ENCODE measurements at regions not wholly inside any gene's neighbourhood (a gene's known extent, or its start where the extent isn't known, plus 50 kb on each side); places are given as distances from the start of the nearest gene placed in this dataset.

DNA sequence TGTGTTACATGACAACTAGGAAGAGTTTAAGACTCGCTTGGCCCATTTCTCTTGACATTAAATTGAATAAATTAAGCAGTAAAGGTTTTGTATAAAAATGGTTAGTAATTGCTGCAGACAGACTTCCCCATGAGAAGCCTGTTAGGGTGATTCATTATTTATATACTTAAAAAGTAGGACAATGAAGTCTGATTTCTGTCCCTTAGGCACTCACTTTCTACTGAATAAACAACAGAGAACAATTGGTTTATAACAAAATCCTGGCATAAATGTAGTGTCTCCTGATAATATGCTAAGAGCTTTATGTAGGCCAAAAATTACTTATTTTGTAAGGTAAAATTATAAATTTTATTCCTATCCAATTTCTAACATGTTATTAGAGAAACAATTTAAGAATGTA lies 2138.5 kb upstream of the PCDH20 start:
- H3K4me1 ChIP-seq = no peaks in the 10 kb centered on the region
- H3K36me3 ChIP-seq = no peaks in the 10 kb centered on the region

DNA sequence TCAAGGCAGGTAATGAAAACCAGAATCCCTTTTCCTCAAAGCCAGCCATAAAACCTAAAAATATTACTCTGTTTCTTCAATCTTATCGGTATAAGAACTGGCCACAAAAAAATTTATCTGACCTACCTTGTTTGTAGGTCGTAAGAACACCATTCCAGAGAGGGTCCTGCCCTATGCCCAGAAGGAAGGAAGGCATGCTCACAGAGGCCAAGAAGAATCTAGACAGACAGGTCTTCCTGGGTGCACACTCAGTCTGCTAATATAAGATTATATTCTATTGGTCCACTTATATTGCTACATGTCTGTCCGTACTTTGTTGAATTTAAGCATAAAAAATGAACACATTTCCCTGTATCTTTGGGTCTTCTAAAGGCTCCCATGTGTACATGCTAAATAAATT lies 2136.1 kb upstream of the PCDH20 start:
- Histone ChIP-seq H3K4me1 (no peaks in the 10 kb centered on the region), H3K27ac (no peak overlapping the region), H3K4me3 (no peak overlapping the region), H3K9me3 (no peaks in the 10 kb centered on the region), H3K36me3 (no peaks in the 10 kb centered on the region), H3K27me3 (no peaks in the 10 kb centered on the region)
- TF ChIP-seq, protein P1, sequence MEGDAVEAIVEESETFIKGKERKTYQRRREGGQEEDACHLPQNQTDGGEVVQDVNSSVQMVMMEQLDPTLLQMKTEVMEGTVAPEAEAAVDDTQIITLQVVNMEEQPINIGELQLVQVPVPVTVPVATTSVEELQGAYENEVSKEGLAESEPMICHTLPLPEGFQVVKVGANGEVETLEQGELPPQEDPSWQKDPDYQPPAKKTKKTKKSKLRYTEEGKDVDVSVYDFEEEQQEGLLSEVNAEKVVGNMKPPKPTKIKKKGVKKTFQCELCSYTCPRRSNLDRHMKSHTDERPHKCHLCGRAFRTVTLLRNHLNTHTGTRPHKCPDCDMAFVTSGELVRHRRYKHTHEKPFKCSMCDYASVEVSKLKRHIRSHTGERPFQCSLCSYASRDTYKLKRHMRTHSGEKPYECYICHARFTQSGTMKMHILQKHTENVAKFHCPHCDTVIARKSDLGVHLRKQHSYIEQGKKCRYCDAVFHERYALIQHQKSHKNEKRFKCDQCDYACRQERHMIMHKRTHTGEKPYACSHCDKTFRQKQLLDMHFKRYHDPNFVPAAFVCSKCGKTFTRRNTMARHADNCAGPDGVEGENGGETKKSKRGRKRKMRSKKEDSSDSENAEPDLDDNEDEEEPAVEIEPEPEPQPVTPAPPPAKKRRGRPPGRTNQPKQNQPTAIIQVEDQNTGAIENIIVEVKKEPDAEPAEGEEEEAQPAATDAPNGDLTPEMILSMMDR (IDR thresholded peaks at IDR 0.05) = no peak
- no peak for DNase-seq (ENCODE audit: low spot score)

More for the DNA sequence above, 2138.5 kb upstream of the PCDH20 start:
- no peak overlapping the region for H3K4me3 ChIP-seq
- no peaks in the 10 kb centered on the region for H3K9me3 ChIP-seq
- TF ChIP-seq, protein P1 (IDR thresholded peaks at IDR 0.05) = no peak
- H3K27ac ChIP-seq = no peak overlapping the region
- no peaks in the 10 kb centered on the region for H3K27me3 ChIP-seq
- no peak for DNase-seq (ENCODE audit: low spot score)

DNA sequence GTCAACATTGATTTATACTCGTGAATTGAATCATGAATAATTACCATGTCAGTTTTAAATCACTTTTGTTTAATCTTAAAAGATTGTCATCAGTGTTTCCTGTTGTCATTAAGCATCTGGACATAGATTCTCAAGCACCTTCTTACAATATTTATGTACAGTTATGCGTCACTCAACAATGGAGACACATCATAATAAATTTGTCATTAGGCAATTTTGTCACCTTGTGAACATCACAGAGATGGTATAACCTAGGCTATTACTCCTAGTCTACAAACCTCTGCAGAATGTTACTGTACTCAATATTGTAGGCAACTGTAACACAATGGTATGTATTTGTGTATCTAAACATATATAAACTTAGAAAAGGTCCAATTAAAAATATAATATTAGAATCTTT lies 2130.9 kb upstream of the PCDH20 start:
- no peaks in the 10 kb centered on the region for H3K27me3 ChIP-seq

DNA sequence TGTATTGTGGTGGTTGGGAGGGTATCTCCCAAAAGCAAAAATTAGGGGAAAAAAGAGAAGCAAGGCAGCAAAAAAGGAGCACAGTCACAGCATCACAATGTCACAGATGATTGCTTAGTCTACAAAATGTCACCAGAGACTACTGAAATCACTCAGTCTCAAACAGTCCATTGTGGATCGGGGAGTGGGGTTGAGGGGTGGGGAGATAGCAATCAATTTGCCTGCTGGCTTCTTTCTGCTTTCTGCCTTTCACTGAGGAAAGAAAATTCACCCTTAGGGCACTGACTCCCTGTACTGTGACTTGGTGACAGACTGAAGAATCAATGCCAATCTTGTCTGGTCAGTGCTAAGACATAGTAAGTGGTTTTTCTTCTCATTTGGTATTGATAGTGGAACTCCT lies 2127.1 kb upstream of the PCDH20 start:
- DNase-seq (ENCODE audit: low spot score) = no peak
- no peaks in the 10 kb centered on the region for H3K9me3 ChIP-seq
- TF ChIP-seq, protein P1 (IDR thresholded peaks at IDR 0.05) = no peak
- no peak overlapping the region for H3K27ac ChIP-seq
- no peak overlapping the region for H3K4me3 ChIP-seq
- H3K4me1 ChIP-seq = no peaks in the 10 kb centered on the region
- no peaks in the 10 kb centered on the region for H3K36me3 ChIP-seq
- no peaks in the 10 kb centered on the region for H3K27me3 ChIP-seq

More for the DNA sequence above, 2130.9 kb upstream of the PCDH20 start:
- Histone ChIP-seq H3K4me1 (no peaks in the 10 kb centered on the region), H3K36me3 (no peaks in the 10 kb centered on the region), H3K4me3 (no peak overlapping the region), H3K27ac (no peak overlapping the region), H3K9me3 (no peaks in the 10 kb centered on the region)
- no peak for DNase-seq (ENCODE audit: low spot score)
- TF ChIP-seq, protein P1 (IDR thresholded peaks at IDR 0.05) = no peak

DNA sequence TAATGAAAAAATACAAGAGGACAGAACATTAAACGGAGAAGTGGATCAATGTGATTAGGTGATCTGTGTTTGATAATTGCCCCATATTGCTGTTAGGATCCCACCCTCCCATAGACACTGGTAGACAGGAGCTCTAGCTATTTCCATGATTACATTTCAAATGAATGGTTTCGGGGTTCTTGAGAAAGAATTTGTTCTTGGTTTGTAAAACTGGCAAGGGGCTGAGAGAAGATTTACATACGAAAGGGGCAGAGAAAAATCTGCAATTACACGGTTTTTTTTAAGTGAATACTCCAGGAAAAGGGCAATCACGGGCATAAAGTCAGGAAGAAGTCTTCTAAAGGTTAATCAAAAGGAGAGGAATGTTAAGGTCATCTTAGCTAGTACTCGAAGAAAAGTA lies 2125.7 kb upstream of the PCDH20 start:
- DNase-seq (ENCODE audit: low spot score) = no peak
- Histone ChIP-seq H3K4me1 (no peaks in the 10 kb centered on the region), H3K4me3 (no peak overlapping the region), H3K27ac (no peak overlapping the region), H3K27me3 (no peaks in the 10 kb centered on the region), H3K9me3 (no peaks in the 10 kb centered on the region), H3K36me3 (no peaks in the 10 kb centered on the region)
- TF ChIP-seq, protein P1 (IDR thresholded peaks at IDR 0.05) = no peak

DNA sequence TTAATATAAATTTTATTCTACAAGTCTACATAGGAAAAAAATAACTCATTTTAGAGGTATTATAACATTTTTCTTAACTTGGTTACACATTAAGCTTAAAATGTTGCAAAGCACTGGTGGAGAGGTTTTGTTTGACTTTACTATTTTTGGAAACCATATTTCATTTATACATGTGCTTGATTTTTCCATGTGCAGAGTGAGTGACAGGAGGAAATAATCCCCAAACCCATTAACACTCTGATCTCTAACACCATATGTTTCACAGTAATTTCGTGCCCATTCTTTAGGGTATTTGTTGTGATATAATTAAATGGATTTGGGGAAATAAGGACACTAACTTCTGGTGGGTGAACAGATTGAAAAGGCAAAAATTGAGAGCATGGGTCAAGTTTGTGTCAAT lies 2124.4 kb upstream of the PCDH20 start:
- Histone ChIP-seq H3K27me3 (no peaks in the 10 kb centered on the region), H3K27ac (no peak overlapping the region), H3K36me3 (no peaks in the 10 kb centered on the region), H3K4me3 (no peak overlapping the region), H3K4me1 (no peaks in the 10 kb centered on the region), H3K9me3 (no peaks in the 10 kb centered on the region)
- TF ChIP-seq, protein P1 (IDR thresholded peaks at IDR 0.05) = no peak
- DNase-seq (ENCODE audit: low spot score) = no peak
